ENCODE measurements at regions not wholly inside any gene's neighbourhood (a gene's known extent, or its start where the extent isn't known, plus 50 kb on each side); places are given as distances from the start of the nearest gene placed in this dataset.

GRCh38 chr4:156676116-156676851 is 295.3 kb downstream of the PDGFC start:
- Histone ChIP-seq H3K9me3 (no peaks in the 10 kb centered on the region), H3K27me3 (ENCODE audit: low read depth) (no peaks in the 10 kb centered on the region), H3K36me3 (no peaks in the 10 kb centered on the region), H3K4me3 (no peak overlapping the region), H3K27ac (no peak overlapping the region), H3K4me1 (no peaks in the 10 kb centered on the region)
- TF ChIP-seq CTCF (IDR thresholded peaks at IDR 0.05) = no peak
- ATAC-seq = no peak
- intact Hi-C loops (cut with DNase I) = no loop called here
- DNase-seq = no peak

DNA sequence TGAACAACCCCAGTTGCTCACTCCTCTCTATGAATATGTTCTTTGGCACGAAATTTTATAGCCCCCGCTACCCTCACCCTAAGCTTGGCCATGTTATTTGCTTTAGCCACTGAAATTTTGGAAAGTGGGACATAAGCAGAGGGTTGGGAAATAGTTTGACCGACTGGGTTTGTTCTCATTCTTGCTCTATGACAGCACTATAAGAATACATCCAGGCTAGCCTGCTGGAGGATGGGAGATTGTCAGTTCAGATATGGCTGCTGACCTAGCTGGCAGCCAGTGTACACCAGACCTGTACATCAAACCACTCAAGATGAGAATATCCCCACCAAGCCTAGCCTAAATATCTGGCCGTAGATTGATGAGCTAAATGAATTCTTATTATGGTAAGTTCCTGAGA is 298.1 kb downstream of the PDGFC start:
- Histone ChIP-seq H3K36me3 (no peaks in the 10 kb centered on the region), H3K9me3 (no peaks in the 10 kb centered on the region), H3K4me3 (no peak overlapping the region), H3K27ac (no peak overlapping the region), H3K27me3 (ENCODE audit: low read depth) (no peaks in the 10 kb centered on the region), H3K4me1 (no peaks in the 10 kb centered on the region)
- intact Hi-C loops (cut with DNase I) = no loop called here
- DNase-seq (no peak), ATAC-seq (no peak)
- no peak for TF ChIP-seq CTCF (IDR thresholded peaks at IDR 0.05)

DNA sequence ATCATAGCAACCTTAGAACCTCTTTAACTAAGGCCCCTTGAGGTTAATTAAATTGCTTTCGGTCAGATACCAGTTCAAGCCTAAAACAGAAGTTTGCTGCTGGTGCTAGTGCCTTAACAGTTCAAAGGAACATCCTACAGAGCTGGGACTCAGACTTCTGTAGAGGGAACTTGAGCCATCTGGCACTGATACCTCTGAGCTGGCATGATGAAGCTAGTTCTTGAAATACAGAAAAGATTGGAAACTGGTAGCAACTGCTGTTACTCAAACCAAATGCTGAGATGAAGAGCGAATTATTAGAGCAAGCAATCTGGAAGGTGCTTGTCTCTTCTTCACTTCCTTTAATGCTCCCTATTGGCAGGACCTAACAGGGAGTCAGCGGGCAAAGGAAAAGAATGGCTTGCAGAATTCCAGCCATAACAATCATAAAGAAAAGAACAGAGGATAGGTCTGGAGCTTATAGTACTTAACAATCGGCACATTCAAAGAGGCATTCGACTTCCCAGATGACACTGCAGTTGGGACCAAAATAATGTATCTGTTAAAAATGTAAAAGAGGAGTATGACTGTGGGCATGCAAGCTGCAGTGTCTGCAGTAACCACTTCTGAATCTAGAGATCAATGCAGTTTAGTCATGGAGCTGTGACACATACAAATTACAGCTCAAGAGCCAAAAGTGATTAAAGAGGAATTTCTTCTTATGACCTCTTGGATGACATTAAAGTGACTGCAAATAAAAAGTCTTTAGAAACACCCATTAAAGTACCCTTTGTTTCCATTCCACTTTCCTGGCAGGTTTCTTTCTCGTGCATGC is 298.9 kb downstream of the PDGFC start:
- H3K4me1 ChIP-seq = no peaks in the 10 kb centered on the region
- H3K36me3 ChIP-seq = no peaks in the 10 kb centered on the region
- intact Hi-C loops (cut with DNase I) = no loop called here
- ATAC-seq (no peak), DNase-seq (no peak)
- H3K4me3 ChIP-seq = no peak overlapping the region
- H3K9me3 ChIP-seq = no peaks in the 10 kb centered on the region
- H3K27ac ChIP-seq = no peak overlapping the region
- H3K27me3 ChIP-seq (ENCODE audit: low read depth) = no peaks in the 10 kb centered on the region
- TF ChIP-seq CTCF (IDR thresholded peaks at IDR 0.05) = no peak

DNA sequence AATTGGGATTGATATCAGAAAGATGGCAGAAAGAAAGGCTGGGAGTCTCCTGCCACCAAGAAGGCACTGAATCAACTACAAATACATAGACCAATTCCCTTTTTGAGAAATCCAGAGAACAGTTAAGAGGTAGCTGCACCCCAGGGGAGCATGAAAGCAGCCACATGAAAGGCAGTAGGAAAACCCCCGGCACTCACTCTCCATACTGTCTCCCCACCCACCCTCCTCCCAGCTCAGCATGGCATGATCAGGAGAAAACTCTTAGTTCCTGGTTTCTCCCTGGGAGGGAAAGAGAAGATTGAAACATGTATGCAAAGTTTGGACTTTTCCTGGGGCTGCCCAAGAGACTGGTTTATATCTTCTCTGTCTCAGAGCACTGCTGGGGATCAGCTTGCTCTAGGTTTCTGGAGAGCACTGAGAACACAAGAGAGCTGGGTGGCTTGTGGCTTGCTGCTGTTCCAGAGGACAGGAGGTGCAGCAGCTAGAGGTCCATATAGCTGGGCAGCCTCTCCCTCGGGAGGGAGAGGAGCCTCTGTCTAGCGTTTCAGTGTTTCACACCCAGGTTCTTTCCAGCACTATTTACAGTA is 305.7 kb downstream of the PDGFC start:
- Histone ChIP-seq H3K27me3 (ENCODE audit: low read depth) (no peaks in the 10 kb centered on the region), H3K27ac (no peak overlapping the region), H3K36me3 (no peaks in the 10 kb centered on the region), H3K9me3 (no peaks in the 10 kb centered on the region), H3K4me3 (no peak overlapping the region), H3K4me1 (no peaks in the 10 kb centered on the region)
- no peak for ATAC-seq
- no peak for TF ChIP-seq CTCF (IDR thresholded peaks at IDR 0.05)
- DNase-seq = no peak
- intact Hi-C loops (cut with DNase I) = no loop called here

DNA sequence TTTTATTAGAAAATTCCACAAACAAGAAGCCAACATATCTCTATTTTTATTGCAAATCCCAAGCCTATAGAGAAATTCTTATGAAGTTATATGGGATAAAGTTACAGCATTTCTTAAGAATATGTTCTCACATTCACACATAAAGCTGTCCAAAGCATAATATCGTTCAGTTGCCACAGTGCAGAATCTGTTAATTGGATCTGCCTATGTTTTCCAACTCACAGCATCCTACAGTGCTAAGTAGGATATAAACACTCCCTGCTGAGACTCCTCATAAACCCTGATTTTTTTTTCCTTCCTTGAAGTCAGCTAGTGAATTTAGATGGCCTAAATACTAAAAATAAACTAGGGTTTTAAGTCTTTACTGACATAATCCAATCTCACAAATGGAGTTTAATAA is 307.9 kb downstream of the PDGFC start:
- Histone ChIP-seq H3K4me3 (no peak overlapping the region), H3K9me3 (no peaks in the 10 kb centered on the region), H3K36me3 (no peaks in the 10 kb centered on the region), H3K27ac (no peak overlapping the region), H3K27me3 (ENCODE audit: low read depth) (no peaks in the 10 kb centered on the region), H3K4me1 (no peaks in the 10 kb centered on the region)
- intact Hi-C loops (cut with DNase I) = no loop called here
- TF ChIP-seq CTCF (IDR thresholded peaks at IDR 0.05) = no peak
- DNase-seq = no peak
- ATAC-seq = no peak
